ENCODE measurements at regions not wholly inside any gene's neighbourhood (a gene's known extent, or its start where the extent isn't known, plus 50 kb on each side); places are given as distances from the start of the nearest gene placed in this dataset.

- Histone ChIP-seq H3K27ac (no peak overlapping the region), H3K9ac (no peak overlapping the region), H3K4me3 (no peak overlapping the region), H4K20me1 (no peaks in the 10 kb centered on the region), H3K9me3 (no peaks in the 10 kb centered on the region), H3K27me3 (no peaks in the 10 kb centered on the region), H3K4me2 (no peak overlapping the region), H3K4me1 (no peaks in the 10 kb centered on the region), H3K36me3 (no peaks in the 10 kb centered on the region)
- no peak for TF ChIP-seq Cebpa-rat (IDR thresholded peaks at IDR 0.05)
These were observed 56.5 kb upstream of the TRPM3 start for GRCh38 chr9:71177901-71178300.

GRCh38 chr9:71171517-71171916 is 50.1 kb upstream of the TRPM3 start:
- Histone ChIP-seq H3K27me3 (no peaks in the 10 kb centered on the region), H3K9ac (no peak overlapping the region), H3K4me3 (no peak overlapping the region), H3K9me3 (no peaks in the 10 kb centered on the region), H3K4me1 (no peaks in the 10 kb centered on the region), H3K36me3 (no peaks in the 10 kb centered on the region), H3K4me2 (no peak overlapping the region), H4K20me1 (no peaks in the 10 kb centered on the region), H3K27ac (no peak overlapping the region)
- TF ChIP-seq Cebpa-rat (IDR thresholded peaks at IDR 0.05), result no peak
